ENCODE measurements at regions not wholly inside any gene's neighbourhood (a gene's known extent, or its start where the extent isn't known, plus 50 kb on each side); places are given as distances from the start of the nearest gene placed in this dataset.

DNA sequence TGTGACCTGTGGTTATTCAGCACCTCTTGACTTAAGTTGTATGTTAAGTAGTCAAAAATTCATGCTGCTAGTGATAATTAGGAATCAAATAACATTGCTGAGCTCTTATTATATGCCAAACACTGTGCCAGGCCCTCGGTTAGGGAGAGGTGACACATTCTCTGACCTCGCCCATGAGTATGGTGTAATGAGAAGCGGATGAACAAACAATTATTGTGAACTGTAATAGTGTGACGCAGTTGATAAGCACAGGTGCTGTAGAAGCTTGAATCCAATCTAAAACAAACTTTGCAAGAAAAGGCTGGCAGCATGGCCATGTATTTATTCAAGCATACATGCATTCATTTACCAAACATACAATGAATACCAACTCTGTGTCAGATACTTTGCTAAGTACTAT is 303.5 kb upstream of the HS3ST1 start:
- Histone ChIP-seq H3K9ac (ENCODE audit: control insufficient read depth, extremely low read depth, insufficient read depth, low read length) (no peak overlapping the region), H3K4me2 (ENCODE audit: control insufficient read depth, extremely low read depth, insufficient read depth, low read depth, low read length) (no peak overlapping the region), H3K36me3 (ENCODE audit: control insufficient read depth in 2 of 2, extremely low read depth in 1 of 2, insufficient read depth in 2 of 2, low read length in 2 of 2) (no peaks in the 10 kb centered on the region), H2AFZ (ENCODE audit: control insufficient read depth, low read length) (no peak overlapping the region), H3K4me1 (ENCODE audit: control insufficient read depth, extremely low read depth, insufficient read depth, low read length) (no peaks in the 10 kb centered on the region), H3K27ac (ENCODE audit: control insufficient read depth, insufficient read depth, low read length) (no peak overlapping the region), H3K27me3 (ENCODE audit: control insufficient read depth, extremely low read depth, insufficient read depth, low read length) (no peaks in the 10 kb centered on the region), H4K20me1 (ENCODE audit: control insufficient read depth, extremely low read depth, insufficient read depth, low read length) (no peaks in the 10 kb centered on the region), H3K4me3 (ENCODE audit: control insufficient read depth in 2 of 3, extremely low read depth in 1 of 3, insufficient read depth in 2 of 3, low read depth in 1 of 3, low read length in 3 of 3) (no peak overlapping the region), H3K9me1 (ENCODE audit: control insufficient read depth, extremely low read depth, insufficient read depth, low read length) (no peaks in the 10 kb centered on the region), H3K79me2 (ENCODE audit: control insufficient read depth, insufficient read depth, low read length) (no peaks in the 10 kb centered on the region), H3K9me3 (ENCODE audit: control insufficient read depth, low read depth, low read length) (no peaks in the 10 kb centered on the region)
- dilution Hi-C loops (cut with MboI; ENCODE audit: extremely low pct_ligation_motif_present, low sequenced_read_pairs), result no loop called here
- TF ChIP-seq, protein P1, sequence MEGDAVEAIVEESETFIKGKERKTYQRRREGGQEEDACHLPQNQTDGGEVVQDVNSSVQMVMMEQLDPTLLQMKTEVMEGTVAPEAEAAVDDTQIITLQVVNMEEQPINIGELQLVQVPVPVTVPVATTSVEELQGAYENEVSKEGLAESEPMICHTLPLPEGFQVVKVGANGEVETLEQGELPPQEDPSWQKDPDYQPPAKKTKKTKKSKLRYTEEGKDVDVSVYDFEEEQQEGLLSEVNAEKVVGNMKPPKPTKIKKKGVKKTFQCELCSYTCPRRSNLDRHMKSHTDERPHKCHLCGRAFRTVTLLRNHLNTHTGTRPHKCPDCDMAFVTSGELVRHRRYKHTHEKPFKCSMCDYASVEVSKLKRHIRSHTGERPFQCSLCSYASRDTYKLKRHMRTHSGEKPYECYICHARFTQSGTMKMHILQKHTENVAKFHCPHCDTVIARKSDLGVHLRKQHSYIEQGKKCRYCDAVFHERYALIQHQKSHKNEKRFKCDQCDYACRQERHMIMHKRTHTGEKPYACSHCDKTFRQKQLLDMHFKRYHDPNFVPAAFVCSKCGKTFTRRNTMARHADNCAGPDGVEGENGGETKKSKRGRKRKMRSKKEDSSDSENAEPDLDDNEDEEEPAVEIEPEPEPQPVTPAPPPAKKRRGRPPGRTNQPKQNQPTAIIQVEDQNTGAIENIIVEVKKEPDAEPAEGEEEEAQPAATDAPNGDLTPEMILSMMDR (optimal IDR thresholded peaks at IDR 0.05 in 1 of 3, IDR thresholded peaks at IDR 0.05 in 1 of 3, conservative IDR thresholded peaks at IDR 0.05 in 1 of 3; ENCODE audit: extremely low read depth in 1 of 3, insufficient read depth in 2 of 3, low read length in 3 of 3), result no peak
- no peak for TF ChIP-seq EZH2 (IDR thresholded peaks at IDR 0.05; ENCODE audit: low read length)
- DNase-seq (ENCODE audit: low read depth, low spot score) (no peak), FAIRE-seq (no peak)

DNA sequence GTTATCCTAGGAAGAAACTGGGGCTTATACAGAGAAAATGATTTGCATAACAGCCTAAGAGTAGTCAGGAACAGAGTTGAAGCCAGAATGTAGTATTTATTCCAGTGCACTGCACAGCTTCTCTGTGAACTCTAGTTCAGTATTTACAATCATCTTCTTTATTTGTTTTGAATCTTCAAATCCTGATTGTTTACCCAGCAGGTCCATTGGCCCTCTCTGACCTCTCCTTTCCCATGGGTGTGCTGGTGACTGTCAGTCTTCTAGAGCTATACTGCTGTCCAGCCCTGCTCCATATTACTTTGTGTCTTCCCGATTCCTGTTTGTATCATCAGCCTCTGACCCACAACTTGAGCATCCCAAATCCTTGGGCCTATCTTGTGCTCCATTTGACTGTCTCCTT is 301.9 kb upstream of the HS3ST1 start:
- Histone ChIP-seq H3K4me1 (ENCODE audit: control insufficient read depth, extremely low read depth, insufficient read depth, low read length) (no peaks in the 10 kb centered on the region), H3K27ac (ENCODE audit: control insufficient read depth, insufficient read depth, low read length) (no peak overlapping the region), H3K9ac (ENCODE audit: control insufficient read depth, extremely low read depth, insufficient read depth, low read length) (no peak overlapping the region), H3K27me3 (ENCODE audit: control insufficient read depth, extremely low read depth, insufficient read depth, low read length) (no peaks in the 10 kb centered on the region), H3K9me3 (ENCODE audit: control insufficient read depth, low read depth, low read length) (no peaks in the 10 kb centered on the region), H3K79me2 (ENCODE audit: control insufficient read depth, insufficient read depth, low read length) (no peaks in the 10 kb centered on the region), H4K20me1 (ENCODE audit: control insufficient read depth, extremely low read depth, insufficient read depth, low read length) (no peaks in the 10 kb centered on the region), H3K36me3 (ENCODE audit: control insufficient read depth in 2 of 2, extremely low read depth in 1 of 2, insufficient read depth in 2 of 2, low read length in 2 of 2) (no peaks in the 10 kb centered on the region), H3K9me1 (ENCODE audit: control insufficient read depth, extremely low read depth, insufficient read depth, low read length) (no peaks in the 10 kb centered on the region), H3K4me2 (ENCODE audit: control insufficient read depth, extremely low read depth, insufficient read depth, low read depth, low read length) (no peak overlapping the region), H2AFZ (ENCODE audit: control insufficient read depth, low read length) (no peak overlapping the region), H3K4me3 (ENCODE audit: control insufficient read depth in 2 of 3, extremely low read depth in 1 of 3, insufficient read depth in 2 of 3, low read depth in 1 of 3, low read length in 3 of 3) (no peak overlapping the region)
- no peak for TF ChIP-seq EZH2 (IDR thresholded peaks at IDR 0.05; ENCODE audit: low read length)
- TF ChIP-seq, protein P1 (optimal IDR thresholded peaks at IDR 0.05 in 1 of 3, IDR thresholded peaks at IDR 0.05 in 1 of 3, conservative IDR thresholded peaks at IDR 0.05 in 1 of 3; ENCODE audit: extremely low read depth in 1 of 3, insufficient read depth in 2 of 3, low read length in 3 of 3), result no peak
- no peak for DNase-seq (ENCODE audit: low read depth, low spot score)
- dilution Hi-C loops (cut with MboI; ENCODE audit: extremely low pct_ligation_motif_present, low sequenced_read_pairs), result no loop called here
- FAIRE-seq, result no peak

Data from keratinocyte (primary cell).